GM19452 (cell line): ENCODE measurements at regions not wholly inside any gene's neighbourhood (a gene's known extent, or its start where the extent isn't known, plus 50 kb on each side); places are given as distances from the start of the nearest gene placed in this dataset.
A peak's percentile ranks its signal among the peaks of the same experiment; 100 is the strongest.

Experiments
- ATAC-seq: cut with Tn5 transposase; IDR thresholded peaks from one replicate; pipeline ENCODE4 v1.9.1; 2021; ENCODE audit not compliant: unreplicated experiment

GRCh38 chr6:7960848-7961247 lies 50.3 kb upstream of the TXNDC5 start:
- ATAC-seq, result peak; percentile 46
